ENCODE measurements at regions not wholly inside any gene's neighbourhood (a gene's known extent, or its start where the extent isn't known, plus 50 kb on each side); places are given as distances from the start of the nearest gene placed in this dataset.

GRCh38 chr2:221210686-221211085 lies 361.4 kb downstream of the EPHA4 start:
- Histone ChIP-seq H3K4me1 (ENCODE audit: insufficient read depth, low read length, poor library complexity, severe bottlenecking) (no peaks in the 10 kb centered on the region), H3K36me3 (ENCODE audit: insufficient read depth, low read length) (no peaks in the 10 kb centered on the region), H3F3A (ENCODE audit: low read depth) (no peaks in the 10 kb centered on the region), H2AFZ (ENCODE audit: low read length) (no peak overlapping the region), H4K20me1 (ENCODE audit: insufficient read depth, low read length, poor library complexity, severe bottlenecking) (no peaks in the 10 kb centered on the region), H3K9ac (ENCODE audit: low read depth, low read length, poor library complexity, severe bottlenecking) (no peak overlapping the region), H3K9me2 (replicated peaks; ENCODE audit: low read depth, low read length) (no peaks in the 10 kb centered on the region), H3K9me3 (ENCODE audit: insufficient read depth, low read depth, low read length) (no peaks in the 10 kb centered on the region), H3K4me2 (ENCODE audit: low read depth, low read length, poor library complexity, severe bottlenecking) (no peak overlapping the region), H3K4me3 (ENCODE audit: low read length, poor library complexity, severe bottlenecking) (no peak overlapping the region), H3K79me2 (ENCODE audit: insufficient read depth, low read length) (no peaks in the 10 kb centered on the region), H3K27me3 (ENCODE audit: insufficient read depth, low read length, poor library complexity, severe bottlenecking) (no peaks in the 10 kb centered on the region)
- TF ChIP-seq EZH2phosphoT487 (IDR thresholded peaks at IDR 0.05; ENCODE audit: borderline replicate concordance) (no peak), CTCF (conservative IDR thresholded peaks at IDR 0.05; ENCODE audit: low read length) (no peak)

- Histone ChIP-seq H3K9ac (ENCODE audit: low read depth, low read length, poor library complexity, severe bottlenecking) (no peak overlapping the region), H4K20me1 (ENCODE audit: insufficient read depth, low read length, poor library complexity, severe bottlenecking) (no peaks in the 10 kb centered on the region), H3F3A (ENCODE audit: low read depth) (no peaks in the 10 kb centered on the region), H3K79me2 (ENCODE audit: insufficient read depth, low read length) (no peaks in the 10 kb centered on the region), H3K36me3 (ENCODE audit: insufficient read depth, low read length) (no peaks in the 10 kb centered on the region), H3K4me2 (ENCODE audit: low read depth, low read length, poor library complexity, severe bottlenecking) (no peak overlapping the region), H3K9me3 (ENCODE audit: insufficient read depth, low read depth, low read length) (no peaks in the 10 kb centered on the region), H3K4me3 (ENCODE audit: low read length, poor library complexity, severe bottlenecking) (no peak overlapping the region), H3K27me3 (ENCODE audit: insufficient read depth, low read length, poor library complexity, severe bottlenecking) (no peaks in the 10 kb centered on the region), H3K9me2 (replicated peaks; ENCODE audit: low read depth, low read length) (no peaks in the 10 kb centered on the region), H3K4me1 (ENCODE audit: insufficient read depth, low read length, poor library complexity, severe bottlenecking) (no peaks in the 10 kb centered on the region), H2AFZ (ENCODE audit: low read length) (no peak overlapping the region)
- no peak for TF ChIP-seq CTCF (conservative IDR thresholded peaks at IDR 0.05; ENCODE audit: low read length)
- TF ChIP-seq EZH2phosphoT487 (IDR thresholded peaks at IDR 0.05; ENCODE audit: borderline replicate concordance): no peak
Measured at GRCh38 chr2:221211653-221212052, 360.5 kb downstream of the EPHA4 start.

- H4K20me1 ChIP-seq (ENCODE audit: insufficient read depth, low read length, poor library complexity, severe bottlenecking): no peaks in the 10 kb centered on the region
- H3F3A ChIP-seq (ENCODE audit: low read depth): no peaks in the 10 kb centered on the region
- no peak overlapping the region for H2AFZ ChIP-seq (ENCODE audit: low read length)
- TF ChIP-seq CTCF (conservative IDR thresholded peaks at IDR 0.05; ENCODE audit: low read length) (no peak), EZH2phosphoT487 (IDR thresholded peaks at IDR 0.05; ENCODE audit: borderline replicate concordance) (no peak)
- H3K79me2 ChIP-seq (ENCODE audit: insufficient read depth, low read length): no peaks in the 10 kb centered on the region
- no peaks in the 10 kb centered on the region for H3K9me2 ChIP-seq (replicated peaks; ENCODE audit: low read depth, low read length)
- H3K4me1 ChIP-seq (ENCODE audit: insufficient read depth, low read length, poor library complexity, severe bottlenecking): no peaks in the 10 kb centered on the region
- H3K27me3 ChIP-seq (ENCODE audit: insufficient read depth, low read length, poor library complexity, severe bottlenecking): no peaks in the 10 kb centered on the region
- no peaks in the 10 kb centered on the region for H3K36me3 ChIP-seq (ENCODE audit: insufficient read depth, low read length)
- H3K4me3 ChIP-seq (ENCODE audit: low read length, poor library complexity, severe bottlenecking): no peak overlapping the region
- no peaks in the 10 kb centered on the region for H3K9me3 ChIP-seq (ENCODE audit: insufficient read depth, low read depth, low read length)
- H3K9ac ChIP-seq (ENCODE audit: low read depth, low read length, poor library complexity, severe bottlenecking): no peak overlapping the region
- H3K4me2 ChIP-seq (ENCODE audit: low read depth, low read length, poor library complexity, severe bottlenecking): no peak overlapping the region
Measured at GRCh38 chr2:221212105-221212504, 360.0 kb downstream of the EPHA4 start.

Data from Loucy (cell line).